Heart right ventricle (tissue), 16 donors: ENCODE measurements at regions not wholly inside any gene's neighbourhood (a gene's known extent, or its start where the extent isn't known, plus 50 kb on each side); places are given as distances from the start of the nearest gene placed in this dataset.
"Not testable (repeated sequence)": the region's sequence is repeated elsewhere in the genome, so short reads cannot be mapped to it uniquely, and the experiment has no call there.

ENCODE experiments used
- ATAC-seq, 8 donors: fragments of 200-7000 bp; cut with Tn5 transposase; one replicate each; pipeline ENCODE4 v1.9.1; 2020; ENCODE audit warnings: mild to moderate bottlenecking in 8 of 8, moderate library complexity in 8 of 8, moderate number of reproducible peaks in 1 of 8
- DNase-seq, 2 donors: peaks; one replicate each; pipeline ENCODE4 v3.0.0-alpha.2; 2020
- H3K27ac ChIP-seq, 10 donors: fragments of 200-600 bp; sonication (generic) in 2 of 10; one replicate each; pipeline versions ENCODE4 v1.5.0 to v1.8.0; 2020 to 2022; ENCODE audit warnings: mild to moderate bottlenecking in 3 of 10
- H3K27me3 ChIP-seq, 7 donors: fragments of 200-600 bp; one replicate each; pipeline ENCODE4 v1.8.0; 2021 to 2022; ENCODE audit warnings: mild to moderate bottlenecking in 2 of 7
- H3K36me3 ChIP-seq, 9 donors: fragments of 200-600 bp; sonication (generic) in 1 of 9; one replicate each; pipeline versions ENCODE4 v1.5.0 to v1.8.0; 2020 to 2022; ENCODE audit warnings: mild to moderate bottlenecking in 2 of 9
- H3K4me1 ChIP-seq, 9 donors: fragments of 200-600 bp; sonication (generic) in 1 of 9; one replicate each; pipeline versions ENCODE4 v1.5.0 to v1.8.0; 2020 to 2022; ENCODE audit warnings: mild to moderate bottlenecking in 4 of 9
- H3K4me3 ChIP-seq, 10 donors: fragments of 200-600 bp; sonication (generic) in 2 of 10; one replicate each; pipeline versions ENCODE4 v1.5.0 to v1.8.0; 2020 to 2022; ENCODE audit warnings: mild to moderate bottlenecking in 7 of 10, moderate library complexity in 2 of 10
- H3K9me3 ChIP-seq, 11 donors: fragments of 200-600 bp in 10 of 11; sonication (generic) in 2 of 11; one replicate each; pipeline versions ENCODE4 v1.5.0 to v1.8.0; 2013 to 2022; ENCODE audit warnings: mild to moderate bottlenecking in 2 of 11, control low read depth in 1 of 11, moderate library complexity in 1 of 11
- WGBS, 2 donors: extraction: QIAGEN DNeasy Blood & Tissue Kit; methylation state at CpG; one replicate each; pipeline ENCODE4 v1.1.7; 2013; ENCODE audit warnings: inconsistent platforms in 1 of 2; 5-methylcytosine and 5-hydroxymethylcytosine counted together
- intact Hi-C, 10 donors: fragments of 100-400 bp; cut with DNase I; formaldehyde crosslinking; loops; one replicate each; pipeline versions ENCODE4 v1.11.1 to v1.14.2; 2022
- TF ChIP-seq, protein P1 (sequence below), 9 donors: fragments of 200-600 bp; sonication (generic) in 2 of 9; IDR thresholded peaks; one replicate each; pipeline versions ENCODE4 v1.5.0 to v1.8.0; 2021 to 2022; ENCODE audit warnings: antibody characterized with exemption in 9 of 9, mild to moderate bottlenecking in 5 of 9, moderate library complexity in 1 of 9
- donor health status: Arrhythmogenic right ventricular cardiomyopathy.
- donor health status: ischemic (EF 13 %, LVEDD 7.1; RV severe dilation, severe dysfunction).
- donor health status: healthy with polysubstance abuse.
- donor health status: DM: no; HTN: yes; CAD: no.
- donor health status: DM: no; HTN: no; CAD: no.
- donor health status: ischemic (EF 25% LVEDD 6.9; RV normal size, moderate dysfunction).
- donor health status: ischemic (EF 25% LVEDD 5.7; RV mildly dilated, moderate dysfunction).
- donor health status: healthy.
- donor health status: DM: yes; HTN: yes; CAD: no.
- donor health status: Ischemic cardiomyopathy.
- donor health status: ischemic (EF 35%, LVEDD 5.7; RV mildly dilated, moderate dysfunction).
- donor health status: nonischemic (EF 11% LVEDD 7.7; RV severe dilation, severe dysfunction).
- donor health status: DM: yes; HTN: yes; CAD: no.
- donor health status: PGD.
- donor health status: ischemic (EF 29% LVEDD 5.4; RV normal size, mild dysfunction).
- donor health status: nonischemic (EF 23%, LVEDD 6.1; RV moderate dilation, normal function).

DNA sequence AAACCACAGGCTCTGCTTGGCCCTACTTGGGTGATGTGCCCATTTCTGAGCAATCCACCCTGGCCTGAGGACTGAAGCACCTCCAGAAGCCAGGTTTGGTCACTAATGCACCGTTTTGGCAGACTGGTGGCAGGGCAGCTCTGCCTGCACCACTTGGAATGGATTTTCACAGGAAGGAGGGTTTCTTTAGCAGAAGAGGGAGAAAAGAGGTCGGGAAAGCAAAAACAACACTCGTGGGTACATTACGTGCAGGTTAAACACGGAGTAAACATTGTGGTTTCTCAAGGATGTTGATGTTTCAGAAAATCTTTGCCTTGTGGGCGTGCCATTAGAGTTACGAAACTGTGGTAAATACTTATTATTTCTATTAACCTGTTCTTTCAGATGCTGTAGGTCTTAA, 70.8 kb downstream of the KCNA5 start:
- Histone ChIP-seq H3K27ac (no peak overlapping the region), H3K9me3 (no peaks in the 10 kb centered on the region), H3K4me1 (no peaks in the 10 kb centered on the region), H3K4me3 (no peak overlapping the region), H3K36me3 (no peaks in the 10 kb centered on the region), H3K27me3 (peaks cover 0 to 20% (median 6%) of the 10 kb centered on the region in 7 donors)
- WGBS, 2 donors: 79 to 83% methylated on average over 7 of the region's 7 CpGs
- ATAC-seq (no peak), DNase-seq (no peak)
- TF ChIP-seq, protein P1, sequence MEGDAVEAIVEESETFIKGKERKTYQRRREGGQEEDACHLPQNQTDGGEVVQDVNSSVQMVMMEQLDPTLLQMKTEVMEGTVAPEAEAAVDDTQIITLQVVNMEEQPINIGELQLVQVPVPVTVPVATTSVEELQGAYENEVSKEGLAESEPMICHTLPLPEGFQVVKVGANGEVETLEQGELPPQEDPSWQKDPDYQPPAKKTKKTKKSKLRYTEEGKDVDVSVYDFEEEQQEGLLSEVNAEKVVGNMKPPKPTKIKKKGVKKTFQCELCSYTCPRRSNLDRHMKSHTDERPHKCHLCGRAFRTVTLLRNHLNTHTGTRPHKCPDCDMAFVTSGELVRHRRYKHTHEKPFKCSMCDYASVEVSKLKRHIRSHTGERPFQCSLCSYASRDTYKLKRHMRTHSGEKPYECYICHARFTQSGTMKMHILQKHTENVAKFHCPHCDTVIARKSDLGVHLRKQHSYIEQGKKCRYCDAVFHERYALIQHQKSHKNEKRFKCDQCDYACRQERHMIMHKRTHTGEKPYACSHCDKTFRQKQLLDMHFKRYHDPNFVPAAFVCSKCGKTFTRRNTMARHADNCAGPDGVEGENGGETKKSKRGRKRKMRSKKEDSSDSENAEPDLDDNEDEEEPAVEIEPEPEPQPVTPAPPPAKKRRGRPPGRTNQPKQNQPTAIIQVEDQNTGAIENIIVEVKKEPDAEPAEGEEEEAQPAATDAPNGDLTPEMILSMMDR (IDR thresholded peaks at IDR 0.05): no peak
- intact Hi-C loops: no loop called here

DNA sequence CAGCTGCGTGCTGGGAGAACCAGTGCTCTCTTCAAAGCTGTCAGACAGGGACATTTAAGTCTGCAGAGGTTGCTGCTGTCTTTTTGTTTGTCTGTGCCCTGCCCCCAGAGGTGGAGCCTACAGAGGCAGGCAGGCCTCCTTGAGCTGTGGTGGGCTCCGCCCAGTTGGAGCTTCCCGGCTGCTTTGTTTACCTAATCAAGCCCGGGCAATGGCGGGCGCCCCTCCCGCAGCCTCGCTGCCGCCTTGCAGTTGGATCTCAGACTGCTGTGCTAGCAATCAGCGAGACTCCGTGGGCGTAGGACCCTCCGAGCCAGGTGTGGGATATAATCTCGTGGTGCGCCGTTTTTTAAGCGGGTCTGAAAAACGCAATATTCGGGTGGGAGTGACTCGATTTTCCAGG, 78.1 kb downstream of the KCNA5 start:
- 45 to 48% methylated on average over 8 to 9 of the region's 20 CpGs for WGBS, 2 donors
- H3K36me3 ChIP-seq, intact Hi-C loops, H3K9me3 ChIP-seq, H3K4me1 ChIP-seq, DNase-seq, H3K27ac ChIP-seq, H3K4me3 ChIP-seq, H3K27me3 ChIP-seq, ATAC-seq: not testable (repeated sequence)

DNA sequence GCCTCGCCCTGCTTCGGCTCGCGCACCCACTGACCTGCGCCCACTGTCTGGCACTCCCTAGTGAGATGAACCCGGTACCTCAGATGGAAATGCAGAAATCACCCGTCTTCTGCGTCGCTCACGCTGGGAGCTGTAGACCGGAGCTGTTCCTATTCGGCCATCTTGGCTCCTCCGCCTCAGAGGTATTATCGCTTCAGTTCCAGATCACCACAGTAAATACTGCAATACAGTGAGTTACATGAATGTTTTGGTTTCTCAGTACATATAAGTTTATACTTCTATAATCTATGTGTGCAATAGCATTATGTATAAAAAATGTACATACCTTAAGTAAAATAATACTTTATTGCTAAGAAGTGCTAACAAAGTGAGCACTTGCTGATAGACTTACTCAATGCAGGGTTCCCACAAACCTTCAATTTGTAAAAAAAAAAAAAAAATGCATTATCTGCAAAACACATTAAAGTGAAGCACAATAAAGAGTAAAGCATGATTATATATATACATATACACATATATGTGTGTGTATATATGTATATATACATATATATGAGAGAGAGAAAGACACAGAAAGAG, 78.7 kb downstream of the KCNA5 start:
- H3K36me3 ChIP-seq, ATAC-seq, intact Hi-C loops, DNase-seq, H3K4me3 ChIP-seq, H3K27ac ChIP-seq, H3K27me3 ChIP-seq, H3K9me3 ChIP-seq, H3K4me1 ChIP-seq: not testable (repeated sequence)
- WGBS, 2 donors: 75 to 96% methylated on average over 8 of the region's 14 CpGs

DNA sequence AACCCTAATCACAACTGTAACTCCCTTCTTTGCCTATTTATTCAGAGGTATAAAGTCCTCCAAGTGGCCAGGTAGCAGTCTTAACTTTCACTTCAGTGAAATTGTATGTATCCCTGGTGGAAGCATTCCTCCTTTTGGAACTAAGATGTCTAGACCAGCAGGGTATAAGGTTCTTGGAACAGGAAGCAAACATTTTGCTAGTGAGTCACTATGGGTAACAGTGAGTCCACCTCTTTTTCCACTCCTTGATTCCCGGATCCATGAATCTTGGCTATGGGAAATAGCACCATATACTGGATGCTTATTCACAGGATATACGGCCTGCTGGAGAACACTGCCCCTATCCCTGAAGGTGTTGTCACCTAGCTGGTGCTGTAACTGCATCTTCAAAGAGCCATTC, 80.2 kb downstream of the KCNA5 start:
- intact Hi-C loops: no loop called here
- H3K36me3 ChIP-seq: no peaks in the 10 kb centered on the region
- H3K9me3 ChIP-seq: no peaks in the 10 kb centered on the region
- 78 to 94% methylated on average over 2 of the region's 2 CpGs for WGBS, 2 donors
- ATAC-seq: no peak
- H3K4me1 ChIP-seq: no peaks in the 10 kb centered on the region
- no peak overlapping the region for H3K4me3 ChIP-seq
- H3K27me3 ChIP-seq: peaks cover 0 to 9% (median 0%) of the 10 kb centered on the region in 7 donors
- H3K27ac ChIP-seq: no peak overlapping the region
- TF ChIP-seq, protein P1 (IDR thresholded peaks at IDR 0.05): no peak
- no peak for DNase-seq

DNA sequence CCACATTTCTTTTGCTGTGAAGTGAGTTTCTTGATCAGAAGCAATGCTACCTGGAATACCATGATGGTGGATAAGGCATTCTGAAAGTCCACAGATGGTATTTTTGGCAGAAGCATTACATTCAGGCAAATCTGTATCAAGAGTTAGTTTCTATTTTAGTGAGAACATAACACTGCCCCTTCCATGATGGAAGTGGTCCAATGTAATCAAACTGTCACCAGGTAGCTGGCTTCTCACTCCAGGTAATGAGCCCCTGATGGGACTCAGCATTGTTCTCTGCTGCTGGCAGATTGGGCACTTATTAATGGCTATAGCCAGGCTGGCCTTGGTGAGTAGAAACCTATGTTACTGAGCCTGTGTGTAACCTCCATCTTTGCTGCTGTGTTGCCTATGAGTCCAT, 80.7 kb downstream of the KCNA5 start:
- TF ChIP-seq, protein P1 (IDR thresholded peaks at IDR 0.05): no peak
- Histone ChIP-seq H3K9me3 (no peaks in the 10 kb centered on the region), H3K4me3 (no peak overlapping the region), H3K4me1 (no peaks in the 10 kb centered on the region), H3K27me3 (peaks cover 0 to 11% (median 0%) of the 10 kb centered on the region in 7 donors), H3K27ac (no peak overlapping the region), H3K36me3 (no peaks in the 10 kb centered on the region)
- intact Hi-C loops: no loop called here
- ATAC-seq: no peak
- no peak for DNase-seq
